HCT116 (cell line): ENCODE measurements at regions not wholly inside any gene's neighbourhood (a gene's known extent, or its start where the extent isn't known, plus 50 kb on each side); places are given as distances from the start of the nearest gene placed in this dataset.
A peak's percentile ranks its signal among the peaks of the same experiment; 100 is the strongest.

Experiments
- ATAC-seq: fragments of 200-7000 bp; cut with Tn5 transposase; 2 replicates; pipeline ENCODE4 v1.9.1; 2020; ENCODE audit warnings: mild to moderate bottlenecking, moderate library complexity
- BruUV-seq: library from RNA; stranded (reverse); fragments of 400-500 nt; replicated peaks from 2 replicates; lab custom pipeline; 2021; lab: Mats Ljungman, UMichigan
- CTCF ChIA-PET: fragments of 300-600 bp; sonication (Branson Sonifier 250); formaldehyde crosslinking; loops from one replicate; lab custom pipeline; 2021; ENCODE audit warnings: antibody characterized with exemption; lab: Charles Lee
- POLR2A ChIA-PET: fragments of 300-600, 350-600 bp; sonication (Branson Sonifier 250); formaldehyde crosslinking; loops from one replicate; lab custom pipeline; 2021; ENCODE audit warnings: antibody characterized with exemption; lab: Charles Lee
- RAD21 ChIA-PET, 2 experiments: fragments of 300-600 bp; sonication (Branson Sonifier 250); formaldehyde crosslinking; loops; one replicate each; lab custom pipeline; 2023; ENCODE audit warnings: low total read pairs in 2 of 2; ENCODE audit not compliant: uncharacterized antibody in 2 of 2, unreplicated experiment in 2 of 2, low non-redundant PET in 1 of 2; lab: Charles Lee
- DNase-seq: peaks from one replicate; pipeline ENCODE4 v3.0.0-alpha.2; 2010; ENCODE audit warnings: low read depth, low spot score
- H2AFZ ChIP-seq: fragments of 200-600 bp; shearing (Covaris generic), sonication (generic); 2 replicates; pipeline ENCODE4 v1.6.1; 2017; ENCODE audit warnings: low read depth, mixed run types, mixed read lengths, antibody characterized with exemption, low read length; ENCODE audit not compliant: poor library complexity, severe bottlenecking
- H3K27ac ChIP-seq: 2 replicates; pipeline ENCODE4 v1.5.1; 2012; ENCODE audit warnings: low read depth, low read length
- H3K27me3 ChIP-seq: fragments of 200-600 bp; sonication (generic); 2 replicates; pipeline ENCODE4 v1.6.1; 2016; ENCODE audit warnings: mixed run types, low read length, mixed read lengths; ENCODE audit not compliant: insufficient read depth
- H3K36me3 ChIP-seq, 2 experiments: fragments of 200-500 bp in 1 of 2; fragments of 200-600 bp in 1 of 2; sonication (Bioruptor generic) in 1 of 2; sonication (generic) in 1 of 2; 2 replicates each; pipeline versions ENCODE4 v1.5.1 to v1.6.1; 2014 to 2016; ENCODE audit warnings: low read length in 2 of 2, inconsistent platforms in 1 of 2, mixed read lengths in 1 of 2, mixed run types in 1 of 2; ENCODE audit not compliant: insufficient read depth in 2 of 2, control insufficient read depth in 1 of 2
- H3K4me1 ChIP-seq, 2 experiments: fragments of 200-600 bp in 1 of 2; sonication (generic) in 1 of 2; 2 replicates each; pipeline versions ENCODE4 v1.5.1 to v1.6.1; 2012 to 2017; ENCODE audit warnings: low read length in 2 of 2, inconsistent platforms in 1 of 2, mild to moderate bottlenecking in 1 of 2, mixed read lengths in 1 of 2, mixed run types in 1 of 2, moderate library complexity in 1 of 2; ENCODE audit not compliant: insufficient read depth in 2 of 2, control insufficient read depth in 1 of 2
- H3K4me2 ChIP-seq: fragments of 200-600 bp; sonication (generic); 2 replicates; pipeline ENCODE4 v1.6.1; 2017; ENCODE audit warnings: mixed run types, low read length, mixed read lengths
- H3K4me3 ChIP-seq, 2 experiments: fragments of 200-600 bp in 1 of 2; sonication (generic) in 1 of 2; replicated peaks in 1 of 2; 2 replicates each; pipeline ENCODE4 v1.5.1; 2011 to 2016; ENCODE audit warnings: low read length in 2 of 2, control low read depth in 1 of 2, low read depth in 1 of 2, mild to moderate bottlenecking in 1 of 2, mixed read lengths in 1 of 2, mixed run types in 1 of 2
- H3K79me2 ChIP-seq: fragments of 200-600 bp; sonication (generic); 2 replicates; pipeline ENCODE4 v1.6.1; 2017; ENCODE audit warnings: mild to moderate bottlenecking, mixed run types, low read length, moderate library complexity, mixed read lengths; ENCODE audit not compliant: insufficient read depth
- H3K9ac ChIP-seq: fragments of 200-600 bp; sonication (generic); 2 replicates; pipeline ENCODE4 v1.6.1; 2016; ENCODE audit warnings: low read length, mixed read lengths
- H3K9me2 ChIP-seq: fragments of 200-600 bp; sonication (generic), shearing (Covaris generic); 2 replicates; pipeline ENCODE4 v1.6.1; 2017; ENCODE audit warnings: mixed run types, mild to moderate bottlenecking, moderate library complexity; ENCODE audit not compliant: insufficient read depth
- H3K9me3 ChIP-seq, 2 experiments: fragments of 200-500 bp in 1 of 2; fragments of 200-600 bp in 1 of 2; sonication (Bioruptor generic) in 1 of 2; sonication (generic) in 1 of 2; 2 replicates each; pipeline ENCODE4 v1.6.1; 2014 to 2017; ENCODE audit warnings: low read length in 2 of 2, mixed read lengths in 2 of 2, inconsistent platforms in 1 of 2, low read depth in 1 of 2, mild to moderate bottlenecking in 1 of 2, mixed run types in 1 of 2, moderate library complexity in 1 of 2; ENCODE audit not compliant: control insufficient read depth in 1 of 2, insufficient read depth in 1 of 2
- H4K20me1 ChIP-seq: fragments of 200-600 bp; sonication (generic), shearing (Covaris generic); 2 replicates; pipeline ENCODE4 v1.6.1; 2017; ENCODE audit warnings: mixed run types, mild to moderate bottlenecking, moderate library complexity; ENCODE audit not compliant: insufficient read depth
- ATF3 ChIP-seq: IDR thresholded peaks from 2 replicates; pipeline ENCODE4 v1.6.1; 2012
- CBX3 ChIP-seq: IDR thresholded peaks from 2 replicates; pipeline ENCODE4 v1.6.1; 2012; ENCODE audit warnings: low read depth
- CTCF ChIP-seq, 3 experiments: fragments of 200-600 bp in 1 of 3; sonication (generic) in 1 of 3; IDR thresholded peaks in 2 of 3; conservative IDR thresholded peaks in 1 of 3; 2 replicates each; pipeline ENCODE4 v1.5.1; 2012 to 2017; ENCODE audit warnings: low read depth in 2 of 3, low read length in 2 of 3, antibody characterized with exemption in 1 of 3, borderline replicate concordance in 1 of 3, control low read depth in 1 of 3, mild to moderate bottlenecking in 1 of 3, mixed read lengths in 1 of 3, mixed run types in 1 of 3, moderate library complexity in 1 of 3; ENCODE audit not compliant: insufficient read depth in 1 of 3
- JUND ChIP-seq: IDR thresholded peaks from 2 replicates; pipeline ENCODE4 v1.6.1; 2012
- POLR2A ChIP-seq: IDR thresholded peaks from 2 replicates; pipeline ENCODE4 v1.7.0; 2011; ENCODE audit warnings: borderline replicate concordance; ENCODE audit not compliant: insufficient read depth, insufficient read length; ENCODE audit errors: extremely low read depth
- POLR2AphosphoS5 ChIP-seq: IDR thresholded peaks from 2 replicates; pipeline ENCODE4 v1.6.1; 2011; ENCODE audit warnings: mild to moderate bottlenecking, low read depth, low read length, moderate library complexity
- RAD21 ChIP-seq: IDR thresholded peaks from 2 replicates; pipeline ENCODE4 v1.6.1; 2012; ENCODE audit warnings: low read depth, mild to moderate bottlenecking
- REST ChIP-seq: IDR thresholded peaks from 2 replicates; pipeline ENCODE4 v1.6.1; 2012; ENCODE audit warnings: low read depth
- TCF7L2 ChIP-seq: IDR thresholded peaks from 2 replicates; pipeline ENCODE4 v1.7.0; 2011; ENCODE audit warnings: borderline replicate concordance, inconsistent platforms; ENCODE audit not compliant: insufficient read depth, insufficient read length; ENCODE audit errors: extremely low read depth
- ZNF274 ChIP-seq: fragments of 200-500 bp; sonication (Bioruptor generic); IDR thresholded peaks from 2 replicates; pipeline ENCODE4 v1.6.1; 2014; ENCODE audit warnings: mild to moderate bottlenecking, low read depth, low read length, inconsistent platforms
- intact Hi-C: fragments of 100-400 bp; cut with micrococcal nuclease; formaldehyde crosslinking; loops from 2 replicates; pipeline ENCODE4 v1.10.0; 2022
- TF ChIP-seq, protein P1 (sequence below): IDR thresholded peaks from 2 replicates; pipeline ENCODE4 v1.6.1; 2012

DNA sequence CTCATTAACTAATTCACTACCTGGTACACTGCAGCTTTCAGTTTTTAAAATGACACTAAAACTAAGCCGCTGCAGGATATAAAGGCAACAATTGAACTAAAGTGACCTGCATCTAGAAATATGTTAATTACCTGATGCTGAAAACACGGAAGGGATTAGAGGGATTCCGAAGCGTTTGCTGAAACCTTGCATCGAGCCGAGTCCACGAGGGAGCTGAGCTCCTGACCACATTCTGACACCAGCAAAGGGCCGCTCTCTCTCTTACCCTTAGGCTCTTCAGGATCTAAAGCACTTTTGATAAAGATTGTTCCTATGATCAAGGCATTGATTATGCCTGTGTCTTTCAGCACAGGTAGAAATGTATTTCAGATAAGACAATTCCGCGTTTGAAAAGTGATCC, 59.5 kb upstream of the CDKN3 start:
- Histone ChIP-seq H3K9ac (no peak overlapping the region), H3K4me2 (no peak overlapping the region), H3K4me1 (peaks cover 9 to 23% of the 10 kb centered on the region in 2 experiments), H3K79me2 (no peaks in the 10 kb centered on the region), H3K27me3 (no peaks in the 10 kb centered on the region), H3K9me3 (no peaks in the 10 kb centered on the region), H3K36me3 (no peaks in the 10 kb centered on the region), H3K27ac (peak overlapping the region; percentile 11; the same call in 1 of the 2 replicates)
- ChIA-PET CTCF (interaction anchor here (1.0 to 3.9 kb wide), 4 partner anchors 11 to 409 kb away, joined by 3 to 22 read pairs (median 5); no protein-coding TSS in a partner anchor), POLR2A (no interaction called here)
- TF ChIP-seq POLR2A (no peak), TCF7L2 (peak; percentile 99)
- TF ChIP-seq, all 23 proteins: peak for 1
- BruUV-seq, result no TSS peak
- Histone ChIP-seq H3K4me3 (no peak overlapping the region), H4K20me1 (no peaks in the 10 kb centered on the region), H2AFZ (no peak overlapping the region), H3K9me2 (no peaks in the 10 kb centered on the region)
- DNase-seq (no peak), ATAC-seq (no peak)
- intact Hi-C loops, result loop anchor here (5.0 kb wide), 2 partner anchors 160 to 405 kb away; no protein-coding TSS in a partner anchor
- RAD21 ChIA-PET, result interaction anchor here in 1 of 2 experiments (0.9 kb wide), 1 partner anchor 11 kb away, joined by 3 read pairs; no protein-coding TSS in a partner anchor

DNA sequence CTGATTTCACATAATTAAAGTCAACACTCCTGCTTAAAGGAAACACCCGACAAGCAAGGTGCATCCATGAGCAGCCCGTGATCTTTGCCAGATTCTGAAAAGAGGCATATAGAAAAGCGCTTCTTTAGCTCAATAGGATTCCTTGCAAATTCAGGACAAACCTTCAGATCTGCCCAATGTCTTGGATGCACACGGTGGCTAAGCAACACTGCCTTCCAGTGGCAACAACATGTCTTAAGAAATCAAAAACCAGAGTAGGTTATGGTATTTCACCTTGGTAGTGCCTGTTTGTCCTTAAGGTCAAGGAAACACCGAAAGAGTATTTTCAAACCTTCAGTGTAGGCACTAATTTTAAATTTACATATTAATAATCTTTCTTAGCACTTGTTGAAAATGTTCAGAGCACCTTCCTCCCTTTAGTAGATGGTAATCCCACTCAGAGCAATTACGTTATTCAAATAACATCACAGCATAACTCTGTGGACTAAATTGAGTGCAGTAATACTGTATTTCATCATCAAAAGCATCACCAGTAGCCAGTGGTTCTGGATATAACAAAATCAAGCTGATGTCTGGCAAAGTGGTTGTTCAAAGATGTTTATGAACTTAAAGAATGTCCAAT, 58.0 kb upstream of the CDKN3 start:
- no TSS peak for BruUV-seq
- Histone ChIP-seq H3K27ac (no peak overlapping the region; the same call in 1 of the 2 replicates), H3K27me3 (no peaks in the 10 kb centered on the region), H3K9me3 (no peaks in the 10 kb centered on the region), H3K4me2 (no peak overlapping the region; the same call in 1 of the 2 replicates), H3K4me1 (peaks cover 18 to 32% of the 10 kb centered on the region in 2 experiments), H3K9ac (no peak overlapping the region), H3K79me2 (no peaks in the 10 kb centered on the region), H4K20me1 (no peaks in the 10 kb centered on the region), H3K4me3 (no peak overlapping the region), H3K36me3 (no peaks in the 10 kb centered on the region), H2AFZ (peak overlapping the region; percentile 44), H3K9me2 (no peaks in the 10 kb centered on the region)
- DNase-seq, result peak; percentile 55
- POLR2A ChIA-PET, result interaction anchor here (0.5 kb wide), 1 partner anchor 444 kb away, joined by 6 read pairs; no protein-coding TSS in a partner anchor
- intact Hi-C loops, result loop anchor here (1.0 to 5.0 kb wide), 4 partner anchors 162 to 800 kb away; no protein-coding TSS in a partner anchor
- peak; percentile 86 for ATAC-seq
- CTCF ChIA-PET, result interaction anchor here (0.7 to 3.9 kb wide), 11 partner anchors 9 to 923 kb away, joined by 3 to 22 read pairs (median 5); no protein-coding TSS in a partner anchor
- RAD21 ChIA-PET, result interaction anchor here (0.6 to 1.4 kb wide), 4 partner anchors 86 to 385 kb away, joined by 3 to 5 read pairs (median 3); no protein-coding TSS in a partner anchor
- no peak for TF ChIP-seq ZNF274
- no peak for TF ChIP-seq POLR2A
- TF ChIP-seq, protein P1, sequence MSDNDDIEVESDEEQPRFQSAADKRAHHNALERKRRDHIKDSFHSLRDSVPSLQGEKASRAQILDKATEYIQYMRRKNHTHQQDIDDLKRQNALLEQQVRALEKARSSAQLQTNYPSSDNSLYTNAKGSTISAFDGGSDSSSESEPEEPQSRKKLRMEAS, result no peak
- TF ChIP-seq RAD21, result peak; percentile 95
- no peak for TF ChIP-seq POLR2AphosphoS5
- no peak for TF ChIP-seq ATF3
- TF ChIP-seq JUND, result no peak
- TF ChIP-seq CBX3, result no peak; the same call in none of the 2 replicates
- TF ChIP-seq REST, result no peak
- TF ChIP-seq CTCF (IDR thresholded peaks at IDR 0.05 in 2 of 3, conservative IDR thresholded peaks at IDR 0.05 in 1 of 3; ENCODE audit: borderline replicate concordance in 1 of 3, insufficient read depth in 1 of 3, low read depth in 2 of 3, low read length in 2 of 3), result peak; percentile 62 to 75 (median 71); a peak in 5 of 6 replicates
